SH-SY5Y (cell line): ENCODE measurements at regions not wholly inside any gene's neighbourhood (a gene's known extent, or its start where the extent isn't known, plus 50 kb on each side); places are given as distances from the start of the nearest gene placed in this dataset.

Experiments
- GATA2 ChIP-seq: IDR thresholded peaks from 2 replicates; pipeline ENCODE4 v1.6.1; 2011; ENCODE audit warnings: mild to moderate bottlenecking, low read depth, low read length
- GATA3 ChIP-seq: IDR thresholded peaks from 2 replicates; pipeline ENCODE4 v1.6.1; 2011; ENCODE audit warnings: low read depth, mild to moderate bottlenecking, low read length, moderate library complexity

GRCh38 chr3:40853474-40853873, 328.7 kb downstream of the ZNF621 start:
- TF ChIP-seq GATA2 (no peak), GATA3 (no peak)
